Fibroblast of mammary gland (primary cell): ENCODE measurements at regions not wholly inside any gene's neighbourhood (a gene's known extent, or its start where the extent isn't known, plus 50 kb on each side); places are given as distances from the start of the nearest gene placed in this dataset.
A peak's percentile ranks its signal among the peaks of the same experiment; 100 is the strongest.

Source experiments
- DNase-seq: peaks from one replicate; pipeline ENCODE4 v3.0.0-alpha.2; 2010; ENCODE audit warnings: low read depth
- H3K4me3 ChIP-seq: 2 replicates; pipeline ENCODE4 v1.5.1; 2011; ENCODE audit warnings: low read depth, mild to moderate bottlenecking, low read length, moderate library complexity; ENCODE audit not compliant: control insufficient read depth
- CTCF ChIP-seq: conservative IDR thresholded peaks from 2 replicates; pipeline ENCODE4 v1.5.1; 2011; ENCODE audit warnings: low read depth, low read length, inconsistent platforms; ENCODE audit not compliant: control insufficient read depth, insufficient read depth

GRCh38 chr4:17332478-17332877 lies 179.4 kb downstream of the QDPR start:
- no peak overlapping the region for H3K4me3 ChIP-seq

GRCh38 chr4:17329046-17329445 lies 182.8 kb downstream of the QDPR start:
- H3K4me3 ChIP-seq: no peak overlapping the region
- DNase-seq: no peak

More at GRCh38 chr4:17332478-17332877, 179.4 kb downstream of the QDPR start:
- TF ChIP-seq CTCF: no peak
- DNase-seq: no peak

GRCh38 chr4:17328141-17328815 lies 183.6 kb downstream of the QDPR start:
- no peak overlapping the region for H3K4me3 ChIP-seq
- peak; percentile 25 for DNase-seq
- no peak for TF ChIP-seq CTCF

More at GRCh38 chr4:17329046-17329445, 182.8 kb downstream of the QDPR start:
- no peak for TF ChIP-seq CTCF

DNA sequence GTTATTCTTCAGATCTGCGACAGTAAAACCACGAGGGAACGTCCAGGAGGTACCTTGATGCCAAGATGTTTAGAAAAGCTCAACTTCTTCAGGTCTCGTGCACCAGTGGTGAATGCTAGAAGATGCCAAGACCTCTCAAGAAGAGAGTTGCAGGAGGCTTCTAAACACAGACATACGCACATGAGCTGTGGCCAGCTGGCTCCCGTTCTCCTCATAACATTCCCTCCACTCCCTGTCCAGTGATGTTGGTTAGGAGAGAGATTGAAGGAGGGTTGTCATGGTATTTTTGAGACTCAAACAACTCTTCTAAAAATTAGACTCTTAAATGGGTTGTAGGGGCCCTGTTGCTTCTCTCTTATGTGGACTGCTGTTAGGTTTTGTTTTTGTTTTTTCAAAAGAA lies 184.3 kb downstream of the QDPR start:
- no peak for TF ChIP-seq CTCF
- no peak overlapping the region for H3K4me3 ChIP-seq
- DNase-seq: no peak

DNA sequence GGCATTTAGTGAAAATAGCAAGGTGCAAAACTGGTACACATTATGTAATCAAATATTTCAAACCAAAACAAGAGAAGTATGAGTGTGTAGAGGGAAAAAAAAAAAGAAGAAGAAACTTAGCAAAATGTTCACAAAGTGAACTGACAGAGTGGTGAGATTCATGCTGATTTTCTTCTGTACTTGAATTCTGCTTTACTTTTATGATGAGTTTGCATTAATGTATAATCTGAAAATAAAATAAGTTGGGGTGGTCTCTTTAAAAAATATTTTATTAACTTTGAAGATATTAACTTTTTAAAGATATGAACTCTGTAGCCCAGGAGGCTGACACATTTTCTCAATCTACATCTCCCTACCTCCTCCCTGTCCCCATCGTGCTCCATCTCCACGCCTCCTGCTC lies 185.1 kb downstream of the QDPR start:
- TF ChIP-seq CTCF: no peak
- DNase-seq: no peak

GRCh38 chr4:17325098-17325497 lies 186.8 kb downstream of the QDPR start:
- DNase-seq: no peak
- H3K4me3 ChIP-seq: no peak overlapping the region
- TF ChIP-seq CTCF: no peak

More for the DNA sequence above, 185.1 kb downstream of the QDPR start:
- H3K4me3 ChIP-seq: no peak overlapping the region
